Stimulated activated CD4-positive, alpha-beta T cell treated with anti-CD3 and anti-CD28 coated beads, Interleukin-4, amount 100 ng/mL, for 48 hours (primary cell): ENCODE measurements at regions not wholly inside any gene's neighbourhood (a gene's known extent, or its start where the extent isn't known, plus 50 kb on each side); places are given as distances from the start of the nearest gene placed in this dataset.
A peak's percentile ranks its signal among the peaks of the same experiment; 100 is the strongest.
"Not testable (repeated sequence)": the region's sequence is repeated elsewhere in the genome, so short reads cannot be mapped to it uniquely, and the experiment has no call there.

Experiments
- DNase-seq, 2 donors: peaks; one replicate each; pipeline ENCODE4 v3.0.0-alpha.2; 2020; ENCODE audit warnings: low read depth in 2 of 2

- DNase-seq = no peak
These were observed 53.8 kb downstream of the ADRB2 start for GRCh38 chr5:148880197-148880596.

GRCh38 chr5:148880696-148881095 is 54.3 kb downstream of the ADRB2 start:
- DNase-seq = no peak

- no peak for DNase-seq
These were observed 55.9 kb downstream of the ADRB2 start for GRCh38 chr5:148882332-148882731.

- no peak for DNase-seq
These were observed 58.1 kb downstream of the ADRB2 start for GRCh38 chr5:148884339-148885020.

GRCh38 chr5:148887123-148887881 is 60.9 kb downstream of the ADRB2 start:
- no peak for DNase-seq

- DNase-seq = not testable (repeated sequence)
These were observed 63.5 kb downstream of the ADRB2 start for GRCh38 chr5:148889936-148890335.

- DNase-seq = not testable (repeated sequence)
These were observed 69.0 kb downstream of the ADRB2 start for GRCh38 chr5:148895441-148895840.

- DNase-seq = no peak
These were observed 71.4 kb downstream of the ADRB2 start for GRCh38 chr5:148897842-148898241.

GRCh38 chr5:148898413-148899075 is 72.1 kb downstream of the ADRB2 start:
- no peak for DNase-seq

- no peak for DNase-seq
These were observed 73.6 kb downstream of the ADRB2 start for GRCh38 chr5:148899993-148900392.

- no peak for DNase-seq
These were observed 76.1 kb downstream of the ADRB2 start for GRCh38 chr5:148902478-148902877.

- DNase-seq = no peak
These were observed 77.2 kb downstream of the ADRB2 start for GRCh38 chr5:148903587-148903986.

- no peak for DNase-seq
These were observed 78.0 kb downstream of the ADRB2 start for GRCh38 chr5:148904440-148904839.

GRCh38 chr5:148905541-148905940 is 79.1 kb downstream of the ADRB2 start:
- DNase-seq = no peak

- DNase-seq = no peak
These were observed 80.6 kb downstream of the ADRB2 start for GRCh38 chr5:148906968-148907367.

GRCh38 chr5:148909040-148909439 is 82.6 kb downstream of the ADRB2 start:
- DNase-seq = no peak

- DNase-seq = no peak
These were observed 83.4 kb downstream of the ADRB2 start for GRCh38 chr5:148909766-148910165.

- DNase-seq = no peak
These were observed 83.8 kb downstream of the ADRB2 start for GRCh38 chr5:148910216-148910615.

- peak in 1 of 2 donors; percentile 0 for DNase-seq
These were observed 84.4 kb downstream of the ADRB2 start for GRCh38 chr5:148910686-148911361.

GRCh38 chr5:148911386-148911785 is 85.0 kb downstream of the ADRB2 start:
- no peak for DNase-seq

- no peak for DNase-seq
These were observed 85.7 kb downstream of the ADRB2 start for GRCh38 chr5:148912146-148912545.

- DNase-seq = no peak
These were observed 86.4 kb downstream of the ADRB2 start for GRCh38 chr5:148912714-148913398.
